HCT116 (cell line): ENCODE measurements at regions not wholly inside any gene's neighbourhood (a gene's known extent, or its start where the extent isn't known, plus 50 kb on each side); places are given as distances from the start of the nearest gene placed in this dataset.

Experiments
- ATAC-seq: fragments of 200-7000 bp; cut with Tn5 transposase; 2 replicates; pipeline ENCODE4 v1.9.1; 2020; ENCODE audit warnings: mild to moderate bottlenecking, moderate library complexity
- BruUV-seq: library from RNA; stranded (reverse); fragments of 400-500 nt; replicated peaks from 2 replicates; lab custom pipeline; 2021; lab: Mats Ljungman, UMichigan
- CTCF ChIA-PET: fragments of 300-600 bp; sonication (Branson Sonifier 250); formaldehyde crosslinking; loops from one replicate; lab custom pipeline; 2021; ENCODE audit warnings: antibody characterized with exemption; lab: Charles Lee
- POLR2A ChIA-PET: fragments of 300-600, 350-600 bp; sonication (Branson Sonifier 250); formaldehyde crosslinking; loops from one replicate; lab custom pipeline; 2021; ENCODE audit warnings: antibody characterized with exemption; lab: Charles Lee
- RAD21 ChIA-PET, 2 experiments: fragments of 300-600 bp; sonication (Branson Sonifier 250); formaldehyde crosslinking; loops; one replicate each; lab custom pipeline; 2023; ENCODE audit warnings: low total read pairs in 2 of 2; ENCODE audit not compliant: uncharacterized antibody in 2 of 2, unreplicated experiment in 2 of 2, low non-redundant PET in 1 of 2; lab: Charles Lee
- DNase-seq: peaks from one replicate; pipeline ENCODE4 v3.0.0-alpha.2; 2010; ENCODE audit warnings: low read depth, low spot score
- H2AFZ ChIP-seq: fragments of 200-600 bp; shearing (Covaris generic), sonication (generic); 2 replicates; pipeline ENCODE4 v1.6.1; 2017; ENCODE audit warnings: low read depth, mixed run types, mixed read lengths, antibody characterized with exemption, low read length; ENCODE audit not compliant: poor library complexity, severe bottlenecking
- H3K27ac ChIP-seq: 2 replicates; pipeline ENCODE4 v1.5.1; 2012; ENCODE audit warnings: low read depth, low read length
- H3K27me3 ChIP-seq: fragments of 200-600 bp; sonication (generic); 2 replicates; pipeline ENCODE4 v1.6.1; 2016; ENCODE audit warnings: mixed run types, low read length, mixed read lengths; ENCODE audit not compliant: insufficient read depth
- H3K36me3 ChIP-seq, 2 experiments: fragments of 200-500 bp in 1 of 2; fragments of 200-600 bp in 1 of 2; sonication (Bioruptor generic) in 1 of 2; sonication (generic) in 1 of 2; 2 replicates each; pipeline versions ENCODE4 v1.5.1 to v1.6.1; 2014 to 2016; ENCODE audit warnings: low read length in 2 of 2, inconsistent platforms in 1 of 2, mixed read lengths in 1 of 2, mixed run types in 1 of 2; ENCODE audit not compliant: insufficient read depth in 2 of 2, control insufficient read depth in 1 of 2
- H3K4me1 ChIP-seq, 2 experiments: fragments of 200-600 bp in 1 of 2; sonication (generic) in 1 of 2; 2 replicates each; pipeline versions ENCODE4 v1.5.1 to v1.6.1; 2012 to 2017; ENCODE audit warnings: low read length in 2 of 2, inconsistent platforms in 1 of 2, mild to moderate bottlenecking in 1 of 2, mixed read lengths in 1 of 2, mixed run types in 1 of 2, moderate library complexity in 1 of 2; ENCODE audit not compliant: insufficient read depth in 2 of 2, control insufficient read depth in 1 of 2
- H3K4me2 ChIP-seq: fragments of 200-600 bp; sonication (generic); 2 replicates; pipeline ENCODE4 v1.6.1; 2017; ENCODE audit warnings: mixed run types, low read length, mixed read lengths
- H3K4me3 ChIP-seq, 2 experiments: fragments of 200-600 bp in 1 of 2; sonication (generic) in 1 of 2; replicated peaks in 1 of 2; 2 replicates each; pipeline ENCODE4 v1.5.1; 2011 to 2016; ENCODE audit warnings: low read length in 2 of 2, control low read depth in 1 of 2, low read depth in 1 of 2, mild to moderate bottlenecking in 1 of 2, mixed read lengths in 1 of 2, mixed run types in 1 of 2
- H3K79me2 ChIP-seq: fragments of 200-600 bp; sonication (generic); 2 replicates; pipeline ENCODE4 v1.6.1; 2017; ENCODE audit warnings: mild to moderate bottlenecking, mixed run types, low read length, moderate library complexity, mixed read lengths; ENCODE audit not compliant: insufficient read depth
- H3K9ac ChIP-seq: fragments of 200-600 bp; sonication (generic); 2 replicates; pipeline ENCODE4 v1.6.1; 2016; ENCODE audit warnings: low read length, mixed read lengths
- H3K9me2 ChIP-seq: fragments of 200-600 bp; sonication (generic), shearing (Covaris generic); 2 replicates; pipeline ENCODE4 v1.6.1; 2017; ENCODE audit warnings: mixed run types, mild to moderate bottlenecking, moderate library complexity; ENCODE audit not compliant: insufficient read depth
- H3K9me3 ChIP-seq, 2 experiments: fragments of 200-500 bp in 1 of 2; fragments of 200-600 bp in 1 of 2; sonication (Bioruptor generic) in 1 of 2; sonication (generic) in 1 of 2; 2 replicates each; pipeline ENCODE4 v1.6.1; 2014 to 2017; ENCODE audit warnings: low read length in 2 of 2, mixed read lengths in 2 of 2, inconsistent platforms in 1 of 2, low read depth in 1 of 2, mild to moderate bottlenecking in 1 of 2, mixed run types in 1 of 2, moderate library complexity in 1 of 2; ENCODE audit not compliant: control insufficient read depth in 1 of 2, insufficient read depth in 1 of 2
- H4K20me1 ChIP-seq: fragments of 200-600 bp; sonication (generic), shearing (Covaris generic); 2 replicates; pipeline ENCODE4 v1.6.1; 2017; ENCODE audit warnings: mixed run types, mild to moderate bottlenecking, moderate library complexity; ENCODE audit not compliant: insufficient read depth
- ELF1 ChIP-seq: IDR thresholded peaks from 2 replicates; pipeline ENCODE4 v1.6.1; 2012; ENCODE audit warnings: low read depth, borderline replicate concordance
- EZH2phosphoT487 ChIP-seq: fragments of 200-600 bp; IDR thresholded peaks from 2 replicates; pipeline ENCODE4 v1.6.1; 2018; ENCODE audit warnings: antibody characterized with exemption, borderline replicate concordance
- POLR2A ChIP-seq: IDR thresholded peaks from 2 replicates; pipeline ENCODE4 v1.7.0; 2011; ENCODE audit warnings: borderline replicate concordance; ENCODE audit not compliant: insufficient read depth, insufficient read length; ENCODE audit errors: extremely low read depth
- POLR2AphosphoS5 ChIP-seq: IDR thresholded peaks from 2 replicates; pipeline ENCODE4 v1.6.1; 2011; ENCODE audit warnings: mild to moderate bottlenecking, low read depth, low read length, moderate library complexity
- REST ChIP-seq: IDR thresholded peaks from 2 replicates; pipeline ENCODE4 v1.6.1; 2012; ENCODE audit warnings: low read depth
- SP1 ChIP-seq: IDR thresholded peaks from 2 replicates; pipeline ENCODE4 v1.6.1; 2012; ENCODE audit warnings: low read depth
- ZBTB33 ChIP-seq: IDR thresholded peaks from 2 replicates; pipeline ENCODE4 v1.6.1; 2011; ENCODE audit warnings: mild to moderate bottlenecking, low read length, moderate library complexity; ENCODE audit not compliant: insufficient replicate concordance; ENCODE audit errors: extremely low read depth
- ZNF274 ChIP-seq: fragments of 200-500 bp; sonication (Bioruptor generic); IDR thresholded peaks from 2 replicates; pipeline ENCODE4 v1.6.1; 2014; ENCODE audit warnings: mild to moderate bottlenecking, low read depth, low read length, inconsistent platforms
- intact Hi-C: fragments of 100-400 bp; cut with micrococcal nuclease; formaldehyde crosslinking; loops from 2 replicates; pipeline ENCODE4 v1.10.0; 2022
- TF ChIP-seq, protein P1 (sequence below), 3 experiments: fragments of 200-600 bp in 1 of 3; sonication (generic) in 1 of 3; IDR thresholded peaks in 2 of 3; conservative IDR thresholded peaks in 1 of 3; 2 replicates each; pipeline ENCODE4 v1.5.1; 2012 to 2017; ENCODE audit warnings: low read depth in 2 of 3, low read length in 2 of 3, antibody characterized with exemption in 1 of 3, borderline replicate concordance in 1 of 3, control low read depth in 1 of 3, mild to moderate bottlenecking in 1 of 3, mixed read lengths in 1 of 3, mixed run types in 1 of 3, moderate library complexity in 1 of 3; ENCODE audit not compliant: insufficient read depth in 1 of 3

GRCh38 chr6:111925296-111925695 is 52.0 kb upstream of the FYN start:
- intact Hi-C loops, result no loop called here
- H3K4me1 ChIP-seq, result peaks cover 0 to 3% of the 10 kb centered on the region in 2 experiments; a peak in 1 of 4 replicates
- H3K36me3 ChIP-seq, result no peaks in the 10 kb centered on the region
- ATAC-seq (no peak), DNase-seq (no peak)
- H3K9ac ChIP-seq, result no peak overlapping the region
- ChIA-PET POLR2A (no interaction called here), RAD21 (no interaction called here), CTCF (no interaction called here)
- no peaks in the 10 kb centered on the region for H3K9me3 ChIP-seq
- TF ChIP-seq ELF1 (no peak), EZH2phosphoT487 (no peak), POLR2A (no peak), ZBTB33 (no peak), REST (no peak), POLR2AphosphoS5 (no peak), ZNF274 (no peak), SP1 (no peak)
- TF ChIP-seq, protein P1, sequence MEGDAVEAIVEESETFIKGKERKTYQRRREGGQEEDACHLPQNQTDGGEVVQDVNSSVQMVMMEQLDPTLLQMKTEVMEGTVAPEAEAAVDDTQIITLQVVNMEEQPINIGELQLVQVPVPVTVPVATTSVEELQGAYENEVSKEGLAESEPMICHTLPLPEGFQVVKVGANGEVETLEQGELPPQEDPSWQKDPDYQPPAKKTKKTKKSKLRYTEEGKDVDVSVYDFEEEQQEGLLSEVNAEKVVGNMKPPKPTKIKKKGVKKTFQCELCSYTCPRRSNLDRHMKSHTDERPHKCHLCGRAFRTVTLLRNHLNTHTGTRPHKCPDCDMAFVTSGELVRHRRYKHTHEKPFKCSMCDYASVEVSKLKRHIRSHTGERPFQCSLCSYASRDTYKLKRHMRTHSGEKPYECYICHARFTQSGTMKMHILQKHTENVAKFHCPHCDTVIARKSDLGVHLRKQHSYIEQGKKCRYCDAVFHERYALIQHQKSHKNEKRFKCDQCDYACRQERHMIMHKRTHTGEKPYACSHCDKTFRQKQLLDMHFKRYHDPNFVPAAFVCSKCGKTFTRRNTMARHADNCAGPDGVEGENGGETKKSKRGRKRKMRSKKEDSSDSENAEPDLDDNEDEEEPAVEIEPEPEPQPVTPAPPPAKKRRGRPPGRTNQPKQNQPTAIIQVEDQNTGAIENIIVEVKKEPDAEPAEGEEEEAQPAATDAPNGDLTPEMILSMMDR (IDR thresholded peaks at IDR 0.05 in 2 of 3, conservative IDR thresholded peaks at IDR 0.05 in 1 of 3; ENCODE audit: borderline replicate concordance in 1 of 3, insufficient read depth in 1 of 3, low read depth in 2 of 3, low read length in 2 of 3), result no peak
- no peaks in the 10 kb centered on the region for H3K79me2 ChIP-seq
- no peak overlapping the region for H3K4me3 ChIP-seq
- H4K20me1 ChIP-seq, result no peaks in the 10 kb centered on the region
- no peak overlapping the region for H2AFZ ChIP-seq
- H3K27me3 ChIP-seq, result no peaks in the 10 kb centered on the region
- no peaks in the 10 kb centered on the region for H3K9me2 ChIP-seq
- no TSS peak for BruUV-seq
- no peak overlapping the region for H3K27ac ChIP-seq
- H3K4me2 ChIP-seq, result no peak overlapping the region
